GM12878 (cell line): ENCODE measurements at regions not wholly inside any gene's neighbourhood (a gene's known extent, or its start where the extent isn't known, plus 50 kb on each side); places are given as distances from the start of the nearest gene placed in this dataset.

Experiments
- ASH2L ChIP-seq: fragments of 300-600, 200-600 bp; sonication (generic); IDR thresholded peaks from 2 replicates; pipeline ENCODE4 v1.6.1; 2017; ENCODE audit warnings: low read depth, mild to moderate bottlenecking, borderline replicate concordance
- BRCA1 ChIP-seq: IDR thresholded peaks from 2 replicates; pipeline ENCODE4 v1.6.1; 2011; ENCODE audit warnings: low read depth, low read length, improper control_type of control experiment
- CREB1 ChIP-seq: IDR thresholded peaks from 2 replicates; pipeline ENCODE4 v1.6.1; 2012; ENCODE audit warnings: low read depth, mild to moderate bottlenecking, inconsistent platforms
- GABPA ChIP-seq: IDR thresholded peaks from 2 replicates; pipeline ENCODE4 v1.6.1; 2014; ENCODE audit warnings: antibody characterized with exemption, low read depth, mild to moderate bottlenecking, inconsistent platforms
- HDAC6 ChIP-seq: fragments of 200-600 bp; sonication (generic); IDR thresholded peaks from one replicate; pipeline ENCODE4 v1.8.0; 2017; ENCODE audit warnings: antibody characterized with exemption; ENCODE audit not compliant: unreplicated experiment
- IKZF2 ChIP-seq, 2 experiments: fragments of 450-650 bp; IDR thresholded peaks; 2 replicates each; pipeline ENCODE4 v1.6.1; 2017; ENCODE audit warnings: mild to moderate bottlenecking in 2 of 2, moderate library complexity in 2 of 2
- MYB ChIP-seq: fragments of 150-350 bp; IDR thresholded peaks from 2 replicates; pipeline ENCODE4 v1.6.1; 2014; ENCODE audit warnings: mild to moderate bottlenecking, low read depth, low read length, borderline replicate concordance
- NFIC ChIP-seq: IDR thresholded peaks from 2 replicates; pipeline ENCODE4 v1.6.1; 2012; ENCODE audit warnings: low read depth, mild to moderate bottlenecking, inconsistent platforms, low read length, moderate library complexity
- NFYB ChIP-seq: IDR thresholded peaks from 2 replicates; pipeline ENCODE4 v1.6.1; 2011; ENCODE audit warnings: low read depth, mild to moderate bottlenecking, low read length, improper control_type of control experiment, moderate library complexity; ENCODE audit not compliant: insufficient read depth
- NR2F1 ChIP-seq: fragments of 450-650 bp; conservative IDR thresholded peaks from 2 replicates; pipeline ENCODE4 v1.6.1; 2017; ENCODE audit warnings: mild to moderate bottlenecking
- PKNOX1 ChIP-seq: fragments of 450-650 bp; IDR thresholded peaks from 2 replicates; pipeline ENCODE4 v1.6.1; 2016; ENCODE audit warnings: mild to moderate bottlenecking
- RUNX3 ChIP-seq: IDR thresholded peaks from 2 replicates; pipeline ENCODE4 v1.6.1; 2012; ENCODE audit warnings: low read length, inconsistent platforms
- TCF3 ChIP-seq: IDR thresholded peaks from 2 replicates; pipeline ENCODE4 v1.6.1; 2012; ENCODE audit warnings: low read depth, mild to moderate bottlenecking, low read length, borderline replicate concordance; ENCODE audit not compliant: insufficient read depth
- ZNF24 ChIP-seq: fragments of 450-650 bp; IDR thresholded peaks from 2 replicates; pipeline ENCODE4 v1.6.1; 2017; ENCODE audit warnings: antibody characterized with exemption, mild to moderate bottlenecking
- TF ChIP-seq, protein P1 (sequence below): fragments of 450-650 bp; IDR thresholded peaks from 2 replicates; pipeline ENCODE4 v1.6.1; 2017; ENCODE audit warnings: mild to moderate bottlenecking, moderate library complexity
- TF ChIP-seq, protein P2 (sequence below): IDR thresholded peaks from 2 replicates; pipeline ENCODE4 v1.6.1; 2012; ENCODE audit warnings: improper control_type of control experiment, low read depth, low read length; ENCODE audit not compliant: insufficient replicate concordance
- TF ChIP-seq, protein P3 (sequence below): IDR thresholded peaks from 2 replicates; pipeline ENCODE4 v1.6.1; 2011; ENCODE audit warnings: borderline replicate concordance, low read depth, mild to moderate bottlenecking, moderate library complexity, mixed read lengths, low read length; ENCODE audit not compliant: insufficient read depth; ENCODE audit errors: extremely low read length
- TF ChIP-seq, protein P4 (sequence below): IDR thresholded peaks from 2 replicates; pipeline ENCODE4 v1.6.1; 2012; ENCODE audit warnings: low read depth, low read length, improper control_type of control experiment

- TF ChIP-seq, protein P1, sequence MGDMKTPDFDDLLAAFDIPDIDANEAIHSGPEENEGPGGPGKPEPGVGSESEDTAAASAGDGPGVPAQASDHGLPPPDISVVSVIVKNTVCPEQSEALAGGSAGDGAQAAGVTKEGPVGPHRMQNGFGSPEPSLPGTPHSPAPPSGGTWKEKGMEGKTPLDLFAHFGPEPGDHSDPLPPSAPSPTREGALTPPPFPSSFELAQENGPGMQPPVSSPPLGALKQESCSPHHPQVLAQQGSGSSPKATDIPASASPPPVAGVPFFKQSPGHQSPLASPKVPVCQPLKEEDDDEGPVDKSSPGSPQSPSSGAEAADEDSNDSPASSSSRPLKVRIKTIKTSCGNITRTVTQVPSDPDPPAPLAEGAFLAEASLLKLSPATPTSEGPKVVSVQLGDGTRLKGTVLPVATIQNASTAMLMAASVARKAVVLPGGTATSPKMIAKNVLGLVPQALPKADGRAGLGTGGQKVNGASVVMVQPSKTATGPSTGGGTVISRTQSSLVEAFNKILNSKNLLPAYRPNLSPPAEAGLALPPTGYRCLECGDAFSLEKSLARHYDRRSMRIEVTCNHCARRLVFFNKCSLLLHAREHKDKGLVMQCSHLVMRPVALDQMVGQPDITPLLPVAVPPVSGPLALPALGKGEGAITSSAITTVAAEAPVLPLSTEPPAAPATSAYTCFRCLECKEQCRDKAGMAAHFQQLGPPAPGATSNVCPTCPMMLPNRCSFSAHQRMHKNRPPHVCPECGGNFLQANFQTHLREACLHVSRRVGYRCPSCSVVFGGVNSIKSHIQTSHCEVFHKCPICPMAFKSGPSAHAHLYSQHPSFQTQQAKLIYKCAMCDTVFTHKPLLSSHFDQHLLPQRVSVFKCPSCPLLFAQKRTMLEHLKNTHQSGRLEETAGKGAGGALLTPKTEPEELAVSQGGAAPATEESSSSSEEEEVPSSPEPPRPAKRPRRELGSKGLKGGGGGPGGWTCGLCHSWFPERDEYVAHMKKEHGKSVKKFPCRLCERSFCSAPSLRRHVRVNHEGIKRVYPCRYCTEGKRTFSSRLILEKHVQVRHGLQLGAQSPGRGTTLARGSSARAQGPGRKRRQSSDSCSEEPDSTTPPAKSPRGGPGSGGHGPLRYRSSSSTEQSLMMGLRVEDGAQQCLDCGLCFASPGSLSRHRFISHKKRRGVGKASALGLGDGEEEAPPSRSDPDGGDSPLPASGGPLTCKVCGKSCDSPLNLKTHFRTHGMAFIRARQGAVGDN, result 0 out of 2 replicates have a peak, but pooled peaks have one; percentile 21
- no peak for TF ChIP-seq PKNOX1
- TF ChIP-seq NFIC, result peak; percentile 22; the same call in 1 of the 2 replicates
- TF ChIP-seq NR2F1, result peak; percentile 68
- TF ChIP-seq GABPA, result no peak
- no peak for TF ChIP-seq HDAC6
- TF ChIP-seq, protein P2, sequence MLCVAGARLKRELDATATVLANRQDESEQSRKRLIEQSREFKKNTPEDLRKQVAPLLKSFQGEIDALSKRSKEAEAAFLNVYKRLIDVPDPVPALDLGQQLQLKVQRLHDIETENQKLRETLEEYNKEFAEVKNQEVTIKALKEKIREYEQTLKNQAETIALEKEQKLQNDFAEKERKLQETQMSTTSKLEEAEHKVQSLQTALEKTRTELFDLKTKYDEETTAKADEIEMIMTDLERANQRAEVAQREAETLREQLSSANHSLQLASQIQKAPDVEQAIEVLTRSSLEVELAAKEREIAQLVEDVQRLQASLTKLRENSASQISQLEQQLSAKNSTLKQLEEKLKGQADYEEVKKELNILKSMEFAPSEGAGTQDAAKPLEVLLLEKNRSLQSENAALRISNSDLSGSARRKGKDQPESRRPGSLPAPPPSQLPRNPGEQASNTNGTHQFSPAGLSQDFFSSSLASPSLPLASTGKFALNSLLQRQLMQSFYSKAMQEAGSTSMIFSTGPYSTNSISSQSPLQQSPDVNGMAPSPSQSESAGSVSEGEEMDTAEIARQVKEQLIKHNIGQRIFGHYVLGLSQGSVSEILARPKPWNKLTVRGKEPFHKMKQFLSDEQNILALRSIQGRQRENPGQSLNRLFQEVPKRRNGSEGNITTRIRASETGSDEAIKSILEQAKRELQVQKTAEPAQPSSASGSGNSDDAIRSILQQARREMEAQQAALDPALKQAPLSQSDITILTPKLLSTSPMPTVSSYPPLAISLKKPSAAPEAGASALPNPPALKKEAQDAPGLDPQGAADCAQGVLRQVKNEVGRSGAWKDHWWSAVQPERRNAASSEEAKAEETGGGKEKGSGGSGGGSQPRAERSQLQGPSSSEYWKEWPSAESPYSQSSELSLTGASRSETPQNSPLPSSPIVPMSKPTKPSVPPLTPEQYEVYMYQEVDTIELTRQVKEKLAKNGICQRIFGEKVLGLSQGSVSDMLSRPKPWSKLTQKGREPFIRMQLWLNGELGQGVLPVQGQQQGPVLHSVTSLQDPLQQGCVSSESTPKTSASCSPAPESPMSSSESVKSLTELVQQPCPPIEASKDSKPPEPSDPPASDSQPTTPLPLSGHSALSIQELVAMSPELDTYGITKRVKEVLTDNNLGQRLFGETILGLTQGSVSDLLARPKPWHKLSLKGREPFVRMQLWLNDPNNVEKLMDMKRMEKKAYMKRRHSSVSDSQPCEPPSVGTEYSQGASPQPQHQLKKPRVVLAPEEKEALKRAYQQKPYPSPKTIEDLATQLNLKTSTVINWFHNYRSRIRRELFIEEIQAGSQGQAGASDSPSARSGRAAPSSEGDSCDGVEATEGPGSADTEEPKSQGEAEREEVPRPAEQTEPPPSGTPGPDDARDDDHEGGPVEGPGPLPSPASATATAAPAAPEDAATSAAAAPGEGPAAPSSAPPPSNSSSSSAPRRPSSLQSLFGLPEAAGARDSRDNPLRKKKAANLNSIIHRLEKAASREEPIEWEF, result no peak
- TF ChIP-seq, protein P3, sequence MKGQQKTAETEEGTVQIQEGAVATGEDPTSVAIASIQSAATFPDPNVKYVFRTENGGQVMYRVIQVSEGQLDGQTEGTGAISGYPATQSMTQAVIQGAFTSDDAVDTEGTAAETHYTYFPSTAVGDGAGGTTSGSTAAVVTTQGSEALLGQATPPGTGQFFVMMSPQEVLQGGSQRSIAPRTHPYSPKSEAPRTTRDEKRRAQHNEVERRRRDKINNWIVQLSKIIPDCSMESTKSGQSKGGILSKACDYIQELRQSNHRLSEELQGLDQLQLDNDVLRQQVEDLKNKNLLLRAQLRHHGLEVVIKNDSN, result no peak
- TF ChIP-seq CREB1, result no peak
- TF ChIP-seq NFYB, result no peak
- TF ChIP-seq, protein P4, sequence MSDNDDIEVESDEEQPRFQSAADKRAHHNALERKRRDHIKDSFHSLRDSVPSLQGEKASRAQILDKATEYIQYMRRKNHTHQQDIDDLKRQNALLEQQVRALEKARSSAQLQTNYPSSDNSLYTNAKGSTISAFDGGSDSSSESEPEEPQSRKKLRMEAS, result no peak
- 0 out of 4 replicates have a peak, but pooled peaks have one; percentile 18 to 43 for TF ChIP-seq IKZF2 (IDR thresholded peaks at IDR 0.05)
- no peak for TF ChIP-seq ASH2L
- TF ChIP-seq RUNX3, result peak; percentile 44; the same call in 1 of the 2 replicates
- no peak for TF ChIP-seq MYB
- no peak for TF ChIP-seq BRCA1
- TF ChIP-seq TCF3, result no peak
- TF ChIP-seq ZNF24, result no peak
These were observed 81.0 kb downstream of the CCDC34 start (continued) for GRCh38 chr11:27281740-27282590.
